ENCODE measurements at regions not wholly inside any gene's neighbourhood (a gene's known extent, or its start where the extent isn't known, plus 50 kb on each side); places are given as distances from the start of the nearest gene placed in this dataset.

GRCh38 chr14:98197933-98198332 is 1074.1 kb downstream of the BCL11B start:
- DNase-seq (ENCODE audit: low read depth in 1 of 2, low spot score in 1 of 2): no peak

GRCh38 chr14:98198385-98198784 is 1073.6 kb downstream of the BCL11B start:
- no peak for DNase-seq (ENCODE audit: low read depth in 1 of 2, low spot score in 1 of 2)

- no peak for DNase-seq (ENCODE audit: low read depth in 1 of 2, low spot score in 1 of 2)
Measured at GRCh38 chr14:98200601-98201000, 1071.4 kb downstream of the BCL11B start.

- no peak for DNase-seq (ENCODE audit: low read depth in 1 of 2, low spot score in 1 of 2)
Measured at GRCh38 chr14:98203421-98203820, 1068.6 kb downstream of the BCL11B start.

GRCh38 chr14:98204139-98204538 is 1067.9 kb downstream of the BCL11B start:
- DNase-seq (ENCODE audit: low read depth in 1 of 2, low spot score in 1 of 2): no peak

- no peak for DNase-seq (ENCODE audit: low read depth in 1 of 2, low spot score in 1 of 2)
Measured at GRCh38 chr14:98207415-98207814, 1064.6 kb downstream of the BCL11B start.

GRCh38 chr14:98208211-98208611 is 1063.8 kb downstream of the BCL11B start:
- DNase-seq (ENCODE audit: low read depth in 1 of 2, low spot score in 1 of 2): no peak

- DNase-seq (ENCODE audit: low read depth in 1 of 2, low spot score in 1 of 2): no peak
Measured at GRCh38 chr14:98208943-98209342, 1063.1 kb downstream of the BCL11B start.

- no peak for DNase-seq (ENCODE audit: low read depth in 1 of 2, low spot score in 1 of 2)
Measured at GRCh38 chr14:98210045-98210672, 1061.8 kb downstream of the BCL11B start.

GRCh38 chr14:98217530-98217929 is 1054.5 kb downstream of the BCL11B start:
- no peak for DNase-seq (ENCODE audit: low read depth in 1 of 2, low spot score in 1 of 2)

GRCh38 chr14:98218218-98218617 is 1053.8 kb downstream of the BCL11B start:
- no peak for DNase-seq (ENCODE audit: low read depth in 1 of 2, low spot score in 1 of 2)

- DNase-seq (ENCODE audit: low read depth in 1 of 2, low spot score in 1 of 2): no peak
Measured at GRCh38 chr14:98219638-98220037, 1052.4 kb downstream of the BCL11B start.

- no peak for DNase-seq (ENCODE audit: low read depth in 1 of 2, low spot score in 1 of 2)
Measured at GRCh38 chr14:98223106-98223505, 1048.9 kb downstream of the BCL11B start.

GRCh38 chr14:98223710-98224109 is 1048.3 kb downstream of the BCL11B start:
- peak in 1 of 2 donors; percentile 40 for DNase-seq (ENCODE audit: low read depth in 1 of 2, low spot score in 1 of 2)

GRCh38 chr14:98226411-98226810 is 1045.6 kb downstream of the BCL11B start:
- no peak for DNase-seq (ENCODE audit: low read depth in 1 of 2, low spot score in 1 of 2)

- peak in 1 of 2 donors; percentile 41 for DNase-seq (ENCODE audit: low read depth in 1 of 2, low spot score in 1 of 2)
Measured at GRCh38 chr14:98227000-98227726, 1044.8 kb downstream of the BCL11B start.

- no peak for DNase-seq (ENCODE audit: low read depth in 1 of 2, low spot score in 1 of 2)
Measured at GRCh38 chr14:98227727-98228111, 1044.3 kb downstream of the BCL11B start.

- DNase-seq (ENCODE audit: low read depth in 1 of 2, low spot score in 1 of 2): no peak
Measured at GRCh38 chr14:98229656-98230366, 1042.2 kb downstream of the BCL11B start.

GRCh38 chr14:98230411-98230810 is 1041.6 kb downstream of the BCL11B start:
- no peak for DNase-seq (ENCODE audit: low read depth in 1 of 2, low spot score in 1 of 2)

- no peak for DNase-seq (ENCODE audit: low read depth in 1 of 2, low spot score in 1 of 2)
Measured at GRCh38 chr14:98231210-98231609, 1040.8 kb downstream of the BCL11B start.

GRCh38 chr14:98233656-98234055 is 1038.3 kb downstream of the BCL11B start:
- no peak for DNase-seq (ENCODE audit: low read depth in 1 of 2, low spot score in 1 of 2)

- peak in 1 of 2 donors; percentile 34 for DNase-seq (ENCODE audit: low read depth in 1 of 2, low spot score in 1 of 2)
Measured at GRCh38 chr14:98234208-98234607, 1037.8 kb downstream of the BCL11B start.
